ENCODE measurements at regions not wholly inside any gene's neighbourhood (a gene's known extent, or its start where the extent isn't known, plus 50 kb on each side); places are given as distances from the start of the nearest gene placed in this dataset.

GRCh38 chr4:107216379-107216778 lies 180.3 kb upstream of the DKK2 start (continued):
- TF ChIP-seq E2F8 (IDR thresholded peaks at IDR 0.05; ENCODE audit: low read depth, partially characterized antibody): no peak
- no peak for TF ChIP-seq HSF1 (IDR thresholded peaks at IDR 0.05; ENCODE audit: low read depth, low read length)
- TF ChIP-seq TCF12 (IDR thresholded peaks at IDR 0.05; ENCODE audit: low read depth, low read length): no peak
- TF ChIP-seq BCL3 (IDR thresholded peaks at IDR 0.05; ENCODE audit: borderline replicate concordance, insufficient read depth, low read depth, low read length, poor library complexity, severe bottlenecking): no peak
- no peak for TF ChIP-seq FOXK2 (IDR thresholded peaks at IDR 0.05)

- Histone ChIP-seq H4K20me1 (ENCODE audit: control insufficient read depth, insufficient read depth) (no peaks in the 10 kb centered on the region), H3K4me1 (ENCODE audit: control insufficient read depth, insufficient read depth, low read length) (no peaks in the 10 kb centered on the region), H3K27me3 (replicated peaks in 1 of 2; ENCODE audit: control insufficient read depth in 2 of 2, insufficient read depth in 2 of 2, low read length in 1 of 2) (no peaks in the 10 kb centered on the region), H3K27ac (ENCODE audit: control insufficient read depth, insufficient read depth) (no peak overlapping the region), H3K9me3 (replicated peaks; ENCODE audit: control insufficient read depth, insufficient read depth, low read length) (no peaks in the 10 kb centered on the region), H3K4me3 (no peak overlapping the region), H3K4me2 (ENCODE audit: control insufficient read depth, insufficient read depth) (no peak overlapping the region), H3K36me3 (ENCODE audit: control insufficient read depth in 2 of 2, insufficient read depth in 2 of 2, low read length in 1 of 2) (no peaks in the 10 kb centered on the region), H3K9ac (ENCODE audit: control insufficient read depth, insufficient read depth, low read length) (no peak overlapping the region), H2AFZ (ENCODE audit: control insufficient read depth, low read depth, low read length) (no peak overlapping the region), H3K79me2 (ENCODE audit: control insufficient read depth, insufficient read depth, low read length) (no peaks in the 10 kb centered on the region)
- BruUV-seq (replicated peaks): no TSS peak
- intact Hi-C loops (cut with micrococcal nuclease; ENCODE audit: unreplicated experiment) (no loop called here), in situ Hi-C loops (cut with MboI) (no loop called here)
- FAIRE-seq (no peak), ATAC-seq (no peak), DNase-seq (ENCODE audit: low read depth, low spot score) (no peak)
- WGBS (ENCODE audit: insufficient coverage, insufficient replicate concordance, low lambda C conversion rate, missing lambda C conversion rate): 7% methylated on average over 1 of the region's 1 CpG
- POLR2A ChIA-PET: no interaction called here
- CTCF ChIA-PET: interaction anchor here (1.2 kb wide), 1 partner anchor 172 kb away, joined by 3 read pairs; no protein-coding TSS in a partner anchor
- RAD21 ChIA-PET (ENCODE audit: unreplicated experiment): no interaction called here
- SMC1A ChIA-PET (ENCODE audit: uncharacterized antibody, unreplicated experiment): interaction anchor here (0.6 kb wide), 1 partner anchor 293 kb away, joined by 3 read pairs; no protein-coding TSS in a partner anchor
- TF ChIP-seq IRF5 (IDR thresholded peaks at IDR 0.05; ENCODE audit: borderline replicate concordance) (no peak), POLR2AphosphoS5 (IDR thresholded peaks at IDR 0.05; ENCODE audit: low read length) (no peak), CEBPB (IDR thresholded peaks at IDR 0.05; ENCODE audit: borderline replicate concordance in 1 of 2, low read depth in 2 of 2, low read length in 2 of 2) (no peak), BACH1 (IDR thresholded peaks at IDR 0.05; ENCODE audit: borderline replicate concordance) (no peak), ZBED1 (IDR thresholded peaks at IDR 0.05; ENCODE audit: borderline replicate concordance) (no peak)
Measured at GRCh38 chr4:107215222-107215621, 179.1 kb upstream of the DKK2 start.
